EL (cell line): ENCODE measurements at regions not wholly inside any gene's neighbourhood (a gene's known extent, or its start where the extent isn't known, plus 50 kb on each side); places are given as distances from the start of the nearest gene placed in this dataset.

Source experiments
- DNase-seq: peaks from one replicate; pipeline ENCODE4 v3.0.0-alpha.2; 2016

- no peak for DNase-seq
These were observed 57.1 kb upstream of the ATG10 start for GRCh38 chr5:81914696-81915095.

DNA sequence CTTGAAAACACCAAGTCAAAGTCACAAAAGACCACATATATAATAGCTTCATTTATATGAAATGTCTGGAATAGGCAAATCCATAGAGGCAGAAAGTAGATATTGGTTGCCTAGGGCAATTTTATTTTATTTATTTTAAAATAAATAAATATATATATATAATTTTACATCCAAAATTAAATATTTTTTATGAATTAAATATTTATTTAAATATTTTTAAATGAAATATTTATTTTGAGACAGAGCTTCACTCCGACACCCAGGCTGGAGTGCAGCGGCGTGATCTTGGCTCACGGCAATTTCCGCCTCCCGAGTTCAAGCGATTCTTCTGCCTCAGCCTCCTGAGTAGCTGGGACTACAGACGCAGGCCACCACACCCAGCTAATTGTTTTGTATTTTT is 58.9 kb upstream of the ATG10 start:
- DNase-seq, result no peak

GRCh38 chr5:81909677-81910076 is 62.1 kb upstream of the ATG10 start:
- no peak for DNase-seq

DNA sequence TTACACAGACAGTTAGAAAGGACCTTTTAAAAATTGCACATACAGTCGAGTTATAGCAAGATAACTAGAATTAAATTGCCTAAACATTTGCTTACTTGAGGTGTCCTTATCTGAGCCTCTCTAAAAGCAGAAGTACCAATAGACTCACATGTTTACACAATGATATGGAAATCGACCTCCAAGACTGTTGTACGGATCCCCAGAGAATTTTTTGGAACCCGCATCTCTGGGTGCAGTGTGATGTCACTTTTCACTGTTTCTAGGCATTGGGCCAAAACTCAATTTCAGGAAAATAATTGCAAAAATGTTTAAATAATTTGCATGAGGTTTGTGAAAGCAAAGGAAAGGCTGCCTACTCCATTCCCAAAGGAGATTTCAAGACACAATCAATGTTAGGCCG is 63.1 kb upstream of the ATG10 start:
- no peak for DNase-seq

- DNase-seq, result no peak
These were observed 63.8 kb upstream of the ATG10 start for GRCh38 chr5:81908044-81908443.

- no peak for DNase-seq
These were observed 64.7 kb upstream of the ATG10 start for GRCh38 chr5:81907012-81907635.

GRCh38 chr5:81906086-81906485 is 65.7 kb upstream of the ATG10 start:
- no peak for DNase-seq

DNA sequence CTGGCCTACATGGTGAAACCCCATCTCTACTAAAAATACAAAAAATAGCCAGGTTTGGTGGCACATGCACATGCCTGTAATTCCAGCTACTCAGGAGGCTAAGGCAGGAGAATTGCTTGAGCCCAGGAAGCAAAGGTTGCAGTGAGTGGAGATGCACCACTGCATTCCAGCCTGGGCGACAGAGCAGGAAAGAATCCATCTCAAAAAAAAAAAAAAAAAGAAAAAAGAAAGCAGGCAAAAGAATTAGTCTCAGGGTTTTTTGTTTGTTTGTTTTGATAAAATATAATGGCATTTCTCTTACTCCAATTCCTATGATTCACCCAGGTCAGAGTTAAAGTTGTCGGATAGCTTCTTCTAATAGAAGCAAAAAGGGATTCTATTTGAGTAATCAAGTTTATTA is 67.0 kb upstream of the ATG10 start:
- peak; percentile 31 for DNase-seq

- DNase-seq, result no peak
These were observed 67.7 kb upstream of the ATG10 start for GRCh38 chr5:81904166-81904565.

- DNase-seq, result no peak
These were observed 70.2 kb upstream of the ATG10 start for GRCh38 chr5:81901586-81901985.

GRCh38 chr5:81899123-81899522 is 72.7 kb upstream of the ATG10 start:
- DNase-seq, result no peak

DNA sequence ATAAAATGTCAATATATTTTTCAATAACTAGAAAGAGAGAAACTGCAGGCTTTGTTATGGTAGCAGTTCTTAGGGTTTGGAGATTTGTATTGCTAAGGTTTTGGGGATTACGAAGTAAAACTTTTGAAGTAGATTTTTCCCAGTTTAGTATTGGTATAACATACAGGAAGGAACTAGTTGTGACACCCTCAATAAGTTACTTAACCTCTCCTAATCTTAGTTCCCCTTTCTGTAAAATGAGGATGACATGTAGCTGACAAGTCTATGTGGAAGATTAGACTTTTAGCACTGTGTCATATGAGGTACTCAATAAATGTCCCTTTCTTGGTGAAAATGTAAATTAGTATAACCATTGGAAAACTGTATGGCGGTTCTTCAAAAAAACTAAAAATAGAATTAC is 73.4 kb upstream of the ATG10 start:
- DNase-seq, result no peak

- DNase-seq, result no peak
These were observed 75.1 kb upstream of the ATG10 start for GRCh38 chr5:81896764-81897163.

DNA sequence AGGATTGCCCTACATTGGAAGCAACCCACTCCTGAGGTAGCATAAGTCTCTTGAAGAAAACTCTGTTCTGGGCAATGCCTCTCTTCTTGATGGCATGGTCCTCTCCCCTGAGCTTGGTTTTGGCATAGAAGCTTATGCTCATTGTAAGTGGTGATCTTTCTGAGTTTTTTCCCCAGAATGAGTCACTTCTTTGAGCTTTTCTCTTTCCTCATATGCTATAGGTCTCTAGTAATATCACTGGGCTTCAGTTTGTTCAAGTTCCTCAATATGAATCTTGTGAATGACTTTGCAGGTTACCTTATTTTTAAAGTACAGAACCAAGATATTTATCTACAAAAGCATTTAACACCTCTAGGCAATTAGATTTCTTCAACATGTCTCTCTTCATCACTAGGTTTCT is 76.5 kb upstream of the ATG10 start:
- no peak for DNase-seq

- DNase-seq, result no peak
These were observed 77.9 kb upstream of the ATG10 start for GRCh38 chr5:81893961-81894360.

GRCh38 chr5:81884871-81885270 is 87.0 kb upstream of the ATG10 start:
- DNase-seq, result no peak

DNA sequence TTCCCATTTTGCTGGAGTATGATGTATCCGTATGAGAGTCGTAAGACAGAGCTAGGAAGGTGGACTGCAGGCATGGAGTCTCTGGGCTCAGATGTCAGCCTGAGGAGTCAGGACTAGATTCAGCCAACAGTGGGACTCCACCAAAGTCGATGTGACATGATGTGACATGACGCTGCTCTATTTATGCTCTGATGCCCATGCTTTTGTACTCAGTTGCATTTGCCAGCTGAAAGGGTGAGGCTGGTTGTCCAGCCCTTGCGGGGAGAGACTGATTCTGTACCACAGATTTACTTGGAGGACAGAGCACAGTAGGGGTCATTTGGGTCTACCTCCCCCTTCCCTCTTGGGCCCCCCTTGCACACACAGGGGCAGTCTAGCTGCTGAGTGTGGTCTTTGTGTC is 88.5 kb upstream of the ATG10 start:
- DNase-seq, result no peak

DNA sequence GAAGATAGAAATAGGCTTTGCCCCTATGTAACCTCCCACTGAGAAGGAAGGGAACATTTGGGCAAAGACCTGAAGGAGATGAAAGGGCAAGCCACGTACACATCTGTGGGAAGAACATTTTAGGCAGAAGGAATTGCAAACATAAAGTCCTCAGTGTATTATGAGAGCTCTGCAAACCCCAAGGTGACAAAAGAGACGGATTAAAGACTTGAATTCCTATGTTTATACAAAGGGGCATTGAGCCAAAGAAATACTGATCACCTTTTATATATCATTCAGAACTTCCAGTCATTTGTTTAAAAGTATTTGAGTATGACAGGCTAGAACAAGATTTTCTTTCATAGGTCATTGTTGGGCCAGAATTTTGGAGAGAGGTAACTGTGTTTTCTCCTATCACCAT is 90.2 kb upstream of the ATG10 start:
- no peak for DNase-seq

DNA sequence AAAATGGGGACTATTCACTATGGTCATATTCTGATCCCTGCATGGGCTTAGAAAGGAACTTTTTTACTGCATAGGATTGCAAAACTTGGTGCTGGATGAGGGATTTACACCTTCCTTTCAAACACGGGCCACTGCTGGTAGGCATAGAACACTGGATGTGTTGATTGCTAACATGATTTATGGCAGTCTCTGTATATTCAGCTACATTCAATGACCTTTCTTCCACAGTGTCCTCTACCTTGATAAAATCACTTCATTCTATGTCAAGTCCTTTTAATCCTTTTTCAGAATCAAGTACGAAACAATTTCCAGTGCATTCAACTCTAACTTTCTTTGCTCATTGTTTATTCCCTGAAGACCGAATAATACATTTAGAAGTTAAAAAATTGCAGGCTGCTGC is 91.9 kb upstream of the ATG10 start:
- no peak for DNase-seq

DNA sequence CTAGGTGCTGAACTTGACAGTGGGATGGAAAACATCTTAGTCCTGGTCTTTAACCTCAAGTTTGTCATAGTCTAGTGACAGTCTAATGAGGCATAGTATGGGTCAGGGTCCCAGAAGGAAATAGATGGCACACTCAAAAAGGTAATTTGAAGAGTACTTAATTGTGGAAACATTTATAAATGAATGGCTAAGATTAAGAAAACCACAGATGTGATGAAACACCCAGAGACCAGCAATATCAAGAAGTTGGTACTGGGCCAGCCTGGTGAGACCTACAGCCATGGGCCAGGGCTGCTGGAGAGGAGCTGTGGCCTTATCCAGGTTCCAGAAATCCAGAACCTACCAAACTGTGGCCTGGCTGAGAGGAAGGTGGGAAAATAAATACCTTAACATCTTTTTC is 93.5 kb upstream of the ATG10 start:
- DNase-seq, result no peak

DNA sequence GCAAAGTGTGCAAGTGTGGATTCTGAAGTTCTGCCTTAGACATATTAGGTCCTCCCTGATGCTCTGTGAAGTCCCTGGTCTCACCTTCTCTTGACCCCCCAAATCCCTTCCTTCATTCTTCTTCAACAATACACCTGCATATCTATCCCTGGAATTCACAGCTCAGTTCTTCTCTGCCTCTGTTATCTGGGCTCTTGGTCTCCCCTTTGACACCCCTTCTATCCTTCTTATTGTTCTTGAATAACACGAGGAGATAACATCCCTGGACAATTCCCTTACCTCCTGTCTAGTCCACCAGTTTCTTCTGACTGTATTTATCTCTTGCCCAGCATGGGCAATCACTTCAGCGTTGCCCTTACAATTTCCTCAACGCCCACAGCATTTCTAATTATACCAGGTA is 104.8 kb upstream of the ATG10 start:
- DNase-seq, result no peak

DNA sequence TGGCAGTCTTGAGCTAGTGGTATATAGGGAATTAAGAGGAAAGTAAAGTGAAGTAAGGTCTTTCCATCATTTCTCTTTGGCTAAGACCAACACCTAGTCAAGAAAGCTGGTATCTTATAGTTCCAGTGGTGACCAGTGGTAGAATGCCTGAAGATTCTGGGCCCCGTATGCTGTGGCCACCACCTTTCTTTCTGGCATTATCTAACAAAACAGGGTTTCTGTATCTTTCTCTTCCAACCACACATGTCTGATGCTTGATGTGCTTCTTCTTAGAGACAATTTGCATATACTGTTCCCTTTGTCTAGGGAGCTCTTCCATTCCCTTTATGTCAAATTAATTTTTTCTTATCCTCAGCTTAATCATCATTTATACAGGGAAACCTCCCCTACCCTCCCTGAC is 109.9 kb upstream of the SSBP2 start:
- no peak for DNase-seq

- no peak for DNase-seq
These were observed 108.7 kb upstream of the SSBP2 start for GRCh38 chr5:81859624-81860023.

- peak; percentile 18 for DNase-seq
These were observed 106.3 kb upstream of the SSBP2 start for GRCh38 chr5:81856948-81857928.

- DNase-seq, result no peak
These were observed 104.7 kb upstream of the SSBP2 start for GRCh38 chr5:81855591-81855990.
